Endothelial cell of umbilical vein (primary cell): ENCODE measurements at regions not wholly inside any gene's neighbourhood (a gene's known extent, or its start where the extent isn't known, plus 50 kb on each side); places are given as distances from the start of the nearest gene placed in this dataset.

Source experiments
- BruUV-seq: library from RNA; stranded (reverse); fragments of 400-500 nt; replicated peaks from 2 replicates; lab custom pipeline; 2021; lab: Mats Ljungman, UMichigan
- CTCF ChIA-PET: fragments of 300-600, 350-600 bp; sonication (Branson Sonifier 250); formaldehyde crosslinking; loops from one replicate; lab custom pipeline; 2021; ENCODE audit warnings: antibody characterized with exemption, inconsistent platforms; lab: Charles Lee
- POLR2A ChIA-PET: fragments of 300-600, 350-600 bp; sonication (Branson Sonifier 250); formaldehyde crosslinking; loops from one replicate; lab custom pipeline; 2021; ENCODE audit warnings: antibody characterized with exemption, inconsistent platforms; lab: Charles Lee
- DNase-seq: peaks from one replicate; pipeline ENCODE4 v3.0.0-alpha.2; 2011; ENCODE audit warnings: low read depth, low spot score
- FAIRE-seq: peaks from 2 replicates; lab custom pipeline; 2011; peaks lifted over from hg19 to GRCh38; lab: Jason Lieb, UNC
- H2AFZ ChIP-seq: 2 replicates; pipeline ENCODE4 v1.6.0; 2012; ENCODE audit warnings: low read depth, low read length, control low read depth, inconsistent platforms
- H3K27ac ChIP-seq: 2 replicates; pipeline ENCODE4 v1.5.1; 2011; ENCODE audit warnings: low read depth, mild to moderate bottlenecking, control low read depth, low read length, moderate library complexity; ENCODE audit not compliant: insufficient read depth
- H3K27me3 ChIP-seq, 2 experiments: 2 replicates each; pipeline versions ENCODE4 v1.6.0 to v1.6.1; 2011; ENCODE audit warnings: low read length in 2 of 2, mixed read lengths in 1 of 2; ENCODE audit not compliant: control insufficient read depth in 2 of 2, insufficient read depth in 2 of 2
- H3K36me3 ChIP-seq, 2 experiments: 2 replicates in 1 of 2; 3 replicates in 1 of 2; pipeline ENCODE4 v1.5.1; 2011; ENCODE audit warnings: low read length in 2 of 2, mild to moderate bottlenecking in 1 of 2, moderate library complexity in 1 of 2; ENCODE audit not compliant: control insufficient read depth in 2 of 2, insufficient read depth in 2 of 2; ENCODE audit errors: extremely low read depth in 1 of 2
- H3K4me1 ChIP-seq: 3 replicates; pipeline ENCODE4 v1.5.1; 2011; ENCODE audit warnings: mild to moderate bottlenecking, low read length; ENCODE audit not compliant: control insufficient read depth, insufficient read depth; ENCODE audit errors: extremely low read depth
- H3K4me2 ChIP-seq: 2 replicates; pipeline ENCODE4 v1.6.1; 2011; ENCODE audit warnings: low read length, control low read depth, mixed read lengths; ENCODE audit not compliant: insufficient read depth
- H3K4me3 ChIP-seq, 3 experiments: fragments of 200-600 bp in 1 of 3; sonication (generic), shearing (Covaris generic) in 1 of 3; replicated peaks in 1 of 3; 2 replicates each; pipeline ENCODE4 v1.5.1; 2011 to 2016; ENCODE audit warnings: control low read depth in 3 of 3, low read length in 3 of 3, mild to moderate bottlenecking in 2 of 3, inconsistent platforms in 1 of 3, low read depth in 1 of 3, moderate library complexity in 1 of 3; ENCODE audit not compliant: insufficient read depth in 1 of 3
- H3K79me2 ChIP-seq: 2 replicates; pipeline ENCODE4 v1.6.0; 2012; ENCODE audit warnings: low read length, inconsistent platforms; ENCODE audit not compliant: control insufficient read depth, insufficient read depth
- H3K9ac ChIP-seq: replicated peaks from 2 replicates; pipeline ENCODE3; 2011; ENCODE audit warnings: low read length, control low read depth; ENCODE audit not compliant: insufficient read depth; ENCODE audit errors: extremely low read depth
- H3K9me1 ChIP-seq: replicated peaks from 3 replicates; pipeline ENCODE4 v1.6.0; 2011; ENCODE audit warnings: mild to moderate bottlenecking, low read length; ENCODE audit not compliant: control insufficient read depth, insufficient read depth; ENCODE audit errors: extremely low read depth
- H3K9me3 ChIP-seq: replicated peaks from 2 replicates; pipeline ENCODE4 v1.5.1; 2012; ENCODE audit warnings: low read length, inconsistent platforms; ENCODE audit not compliant: control insufficient read depth, insufficient read depth
- H4K20me1 ChIP-seq: replicated peaks from 2 replicates; pipeline ENCODE3; 2011; ENCODE audit warnings: mild to moderate bottlenecking, low read length; ENCODE audit not compliant: control insufficient read depth, insufficient read depth; ENCODE audit errors: extremely low read depth
- CTCF ChIP-seq, 2 donors: IDR thresholded peaks; 1 replicate in 1 of 2; 2 replicates in 1 of 2; pipeline ENCODE4 v1.5.1; 2011; ENCODE audit warnings: low read length in 2 of 2, mild to moderate bottlenecking in 2 of 2, moderate library complexity in 2 of 2, control low read depth in 1 of 2, inconsistent platforms in 1 of 2, low read depth in 1 of 2; ENCODE audit not compliant: insufficient read depth in 1 of 2; ENCODE audit errors: extremely low read depth in 1 of 2
- EZH2 ChIP-seq: IDR thresholded peaks from 2 replicates; pipeline ENCODE4 v1.6.1; 2012; ENCODE audit warnings: borderline replicate concordance, low read depth, mild to moderate bottlenecking, moderate library complexity, low read length, inconsistent platforms; ENCODE audit not compliant: severe bottlenecking
- FOS ChIP-seq: IDR thresholded peaks from 2 replicates; pipeline ENCODE4 v1.6.1; 2011; ENCODE audit warnings: mild to moderate bottlenecking, low read length, moderate library complexity, borderline replicate concordance; ENCODE audit not compliant: insufficient read depth
- GATA2 ChIP-seq: IDR thresholded peaks from 2 replicates; pipeline ENCODE4 v1.7.0; 2011; ENCODE audit warnings: low read depth, mild to moderate bottlenecking, moderate library complexity, mixed read lengths, low read length; ENCODE audit not compliant: insufficient read length, insufficient read depth
- JUN ChIP-seq: IDR thresholded peaks from 2 replicates; pipeline ENCODE4 v1.6.1; 2011; ENCODE audit warnings: borderline replicate concordance, low read depth; ENCODE audit not compliant: insufficient read length, insufficient read depth
- MYC ChIP-seq: IDR thresholded peaks from one replicate; pipeline ENCODE4 v1.6.1; 2011; ENCODE audit warnings: mild to moderate bottlenecking, low read depth, low read length
- POLR2A ChIP-seq: IDR thresholded peaks from 2 replicates; pipeline ENCODE4 v1.6.1; 2012; ENCODE audit warnings: low read depth, mild to moderate bottlenecking, control low read depth, low read length
- POLR2AphosphoS5 ChIP-seq: IDR thresholded peaks from 2 replicates; pipeline ENCODE4 v1.6.1; 2012; ENCODE audit warnings: low read depth, mild to moderate bottlenecking, control low read depth, low read length, moderate library complexity; ENCODE audit not compliant: insufficient read depth
- dilution Hi-C: fragments of 300-500 bp; cut with MboI; formaldehyde crosslinking; loops from one replicate; pipeline ENCODE4 v1.15.0; 2019; ENCODE audit warnings: low sequenced_read_pairs; ENCODE audit not compliant: extremely low pct_ligation_motif_present
- intact Hi-C: fragments of 100-400 bp; cut with micrococcal nuclease; formaldehyde crosslinking; loops from one replicate; pipeline ENCODE4 v1.10.0; 2022
- TF ChIP-seq, protein P1 (sequence below): IDR thresholded peaks from 2 replicates; pipeline ENCODE4 v1.6.1; 2011; ENCODE audit not compliant: insufficient read depth, insufficient read length

DNA sequence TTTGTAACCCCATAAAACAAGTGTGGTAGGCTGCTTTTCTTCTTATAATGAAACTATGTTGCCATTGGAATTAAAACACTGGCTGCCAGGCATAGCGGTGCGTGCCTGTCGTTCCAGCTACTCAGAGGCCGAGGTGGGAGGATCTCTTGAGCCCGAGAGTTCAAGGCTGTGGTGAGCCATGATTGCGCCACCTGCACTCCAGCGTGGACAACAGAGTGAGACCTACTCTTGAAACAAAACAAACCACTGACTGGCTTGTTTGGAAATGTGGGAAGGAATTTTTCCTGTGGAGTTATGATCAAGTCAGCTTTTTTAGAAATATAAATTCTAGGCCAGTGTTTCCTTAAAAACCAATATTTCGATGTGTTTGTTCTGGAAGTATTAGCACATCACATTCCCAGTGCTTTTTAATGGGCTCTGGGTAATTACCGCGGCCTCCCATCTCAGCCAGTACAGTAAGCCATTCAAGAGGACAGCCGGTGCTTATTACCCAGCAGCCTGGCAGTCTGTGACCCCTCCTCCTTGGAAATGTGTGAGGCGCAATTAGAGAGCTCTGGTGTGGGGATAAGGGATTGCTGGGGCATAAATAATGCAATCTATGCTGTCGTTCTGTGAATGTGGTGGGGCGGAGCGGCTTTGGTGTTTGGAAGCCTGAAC is 58.3 kb upstream of the TRAK1 start:
- dilution Hi-C loops (no loop called here), intact Hi-C loops (loop anchor here (1.0 kb wide), 1 partner anchor 8 kb away; no protein-coding TSS in a partner anchor)
- Histone ChIP-seq H3K9me1 (no peaks in the 10 kb centered on the region), H3K4me2 (no peak overlapping the region), H3K4me1 (peaks cover 35% of the 10 kb centered on the region), H3K27ac (no peak overlapping the region), H3K9ac (no peak overlapping the region), H3K9me3 (no peaks in the 10 kb centered on the region), H3K36me3 (peaks cover 0 to 5% of the 10 kb centered on the region in 2 experiments), H3K27me3 (no peaks in the 10 kb centered on the region), H3K4me3 (no peak overlapping the region), H3K79me2 (peaks cover 49% of the 10 kb centered on the region), H2AFZ (no peak overlapping the region), H4K20me1 (no peaks in the 10 kb centered on the region)
- POLR2A ChIA-PET = no interaction called here
- TF ChIP-seq FOS (no peak), MYC (no peak), POLR2A (no peak), POLR2AphosphoS5 (no peak), GATA2 (no peak), EZH2 (no peak), CTCF (IDR thresholded peaks at IDR 0.05; ENCODE audit: extremely low read depth in 1 of 2, insufficient read depth in 1 of 2, low read depth in 1 of 2, low read length in 2 of 2) (no peak), JUN (no peak)
- TF ChIP-seq, protein P1, sequence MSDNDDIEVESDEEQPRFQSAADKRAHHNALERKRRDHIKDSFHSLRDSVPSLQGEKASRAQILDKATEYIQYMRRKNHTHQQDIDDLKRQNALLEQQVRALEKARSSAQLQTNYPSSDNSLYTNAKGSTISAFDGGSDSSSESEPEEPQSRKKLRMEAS = no peak
- DNase-seq (peak; percentile 66), FAIRE-seq (peak; percentile 12)
- no TSS peak for BruUV-seq
- CTCF ChIA-PET = interaction anchor here (1.2 kb wide), 1 partner anchor 39 kb away, joined by 3 read pairs; no protein-coding TSS in a partner anchor
